ENCODE measurements at regions not wholly inside any gene's neighbourhood (a gene's known extent, or its start where the extent isn't known, plus 50 kb on each side); places are given as distances from the start of the nearest gene placed in this dataset.
"Not testable (repeated sequence)": the region's sequence is repeated elsewhere in the genome, so short reads cannot be mapped to it uniquely, and the experiment has no call there.

DNA sequence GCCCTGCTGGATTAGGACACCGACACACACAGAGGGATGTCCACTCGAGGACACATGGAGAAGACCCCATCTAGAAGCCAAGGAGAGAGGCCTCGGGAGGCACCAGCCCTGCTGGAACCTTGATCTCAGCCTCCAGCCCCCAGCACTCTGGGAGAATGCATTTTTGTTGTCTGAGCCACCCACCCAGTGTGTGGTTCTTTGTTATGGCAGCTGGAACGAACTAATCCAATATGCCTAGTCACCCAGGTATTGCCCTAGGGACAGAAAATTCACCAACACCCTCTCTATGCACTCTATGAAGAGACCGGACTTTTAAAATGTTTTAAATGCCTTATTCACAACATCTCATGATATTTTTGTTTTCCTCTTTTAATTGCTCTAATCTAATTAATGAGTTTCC is 117.4 kb downstream of the CRYAA start:
- no peak for DNase-seq

DNA sequence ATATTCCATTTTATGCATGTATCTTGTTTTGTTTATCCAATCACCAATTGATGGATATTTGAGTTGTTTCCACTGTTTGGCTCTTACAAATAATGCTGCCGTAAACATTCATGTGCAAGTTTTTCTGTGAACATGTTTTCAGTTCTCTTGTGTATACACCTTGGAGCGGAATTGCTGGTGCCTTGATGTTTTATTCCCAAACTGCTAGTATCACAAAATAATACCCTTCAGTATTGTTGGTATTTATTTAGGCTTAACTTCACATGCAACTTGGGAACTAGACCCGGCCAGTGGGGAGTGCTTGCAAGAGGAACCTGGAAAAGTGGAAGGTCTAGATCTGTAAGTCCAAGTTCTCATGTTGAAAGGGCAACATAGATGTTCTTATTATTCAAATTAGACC is 115.9 kb downstream of the CRYAA start:
- DNase-seq: no peak

DNA sequence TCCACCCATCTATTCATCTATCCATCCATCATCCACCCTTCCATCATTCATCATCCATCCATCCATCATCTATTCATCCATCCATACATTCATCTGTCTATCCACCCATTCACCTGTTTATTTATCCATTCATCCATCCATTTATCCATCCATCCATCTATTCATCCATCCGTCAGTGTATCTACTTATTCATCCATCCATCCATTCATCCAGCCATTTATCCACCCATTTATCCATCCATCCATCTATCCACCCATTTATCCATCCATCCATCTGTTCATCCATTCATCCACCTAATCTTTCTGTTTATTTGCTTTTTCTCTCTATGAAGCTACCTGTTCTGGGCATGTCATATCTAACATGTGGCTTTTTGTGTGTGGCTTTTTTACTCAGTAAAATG is 115.4 kb downstream of the CRYAA start:
- DNase-seq: no peak

DNA sequence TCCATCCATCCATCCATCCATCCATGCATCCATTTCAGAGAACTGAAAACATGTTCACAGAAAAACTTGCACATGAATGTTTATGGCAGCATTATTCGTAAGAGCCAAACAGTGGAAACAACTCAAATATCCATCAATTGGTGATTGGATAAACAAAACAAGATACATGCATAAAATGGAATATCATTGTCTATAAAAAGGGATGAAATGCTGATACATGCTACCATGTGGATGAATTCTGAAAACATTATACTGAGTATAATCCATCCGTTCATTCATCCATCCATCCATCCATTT is 115.1 kb downstream of the CRYAA start:
- not testable (repeated sequence) for DNase-seq

DNA sequence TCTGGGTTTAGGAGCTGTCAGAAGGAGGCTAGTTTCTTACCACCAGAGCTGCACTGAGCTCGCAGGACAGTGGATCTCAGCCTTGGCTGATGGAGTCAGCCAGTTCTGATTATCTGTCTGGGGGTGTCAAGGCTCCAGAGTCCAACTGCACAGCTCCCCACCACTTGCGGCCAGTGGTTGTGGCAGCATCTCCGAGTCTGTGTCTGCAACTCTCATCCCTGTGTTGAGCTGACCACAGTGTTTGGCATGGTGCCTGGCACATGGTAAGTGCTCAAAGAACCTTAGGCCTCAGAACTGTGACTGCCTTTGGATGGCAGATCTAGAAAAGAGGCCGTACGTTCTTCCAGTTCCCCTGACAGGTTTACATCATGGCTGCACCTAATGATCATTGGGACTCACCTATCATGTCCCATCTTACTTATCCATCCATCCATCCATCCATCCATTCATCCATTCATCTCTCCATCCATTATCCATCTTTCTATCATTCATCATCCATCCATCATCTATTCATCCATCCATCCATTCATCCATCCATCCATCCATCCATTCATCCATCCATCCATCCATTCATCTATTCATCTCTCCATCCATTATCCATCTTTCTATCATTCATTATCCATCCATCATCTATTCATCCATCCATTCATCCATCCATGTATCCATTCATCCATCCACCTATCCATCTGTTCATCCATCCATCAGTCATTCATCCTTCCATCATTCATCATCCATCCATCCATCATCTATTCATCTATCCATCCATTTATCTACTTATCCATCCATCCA is 114.5 kb downstream of the CRYAA start:
- DNase-seq: no peak

DNA sequence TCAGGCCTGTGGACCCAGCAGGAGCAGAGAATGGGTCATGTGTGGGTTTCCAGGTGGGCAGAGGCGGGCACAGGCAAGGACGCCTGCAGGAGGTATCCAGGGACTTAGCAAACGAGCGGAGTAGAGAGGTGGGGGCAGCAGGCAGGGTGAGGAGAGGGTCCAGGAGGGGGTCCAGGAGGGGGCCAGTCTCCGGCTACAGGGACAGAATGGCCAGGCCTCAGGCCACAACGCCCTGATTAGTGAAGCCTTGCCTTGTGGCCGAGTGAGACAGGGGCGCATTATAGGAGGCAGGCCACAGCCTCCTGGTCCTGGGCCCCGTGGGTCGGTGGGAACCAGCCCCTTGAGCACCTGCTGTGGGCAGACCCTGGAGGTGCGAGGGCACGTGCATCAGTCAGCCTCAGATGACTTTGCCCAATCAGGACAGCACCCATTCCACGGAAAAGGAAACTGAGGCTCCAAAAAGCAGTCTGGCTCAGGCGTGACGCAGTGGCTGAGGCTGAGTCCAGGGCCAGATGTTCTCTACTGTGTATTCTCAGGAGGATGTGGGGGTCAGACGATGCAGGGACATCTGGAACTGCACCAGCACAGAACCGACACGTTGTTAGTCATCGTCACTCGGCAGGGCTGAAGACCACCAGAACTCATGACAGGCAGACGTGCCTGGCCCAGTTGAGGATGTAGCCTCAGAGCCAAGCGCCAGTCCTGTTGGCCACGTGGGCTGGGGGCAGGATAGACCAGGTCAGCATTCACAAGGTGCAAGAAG is 113.7 kb downstream of the CRYAA start:
- no peak for DNase-seq

DNA sequence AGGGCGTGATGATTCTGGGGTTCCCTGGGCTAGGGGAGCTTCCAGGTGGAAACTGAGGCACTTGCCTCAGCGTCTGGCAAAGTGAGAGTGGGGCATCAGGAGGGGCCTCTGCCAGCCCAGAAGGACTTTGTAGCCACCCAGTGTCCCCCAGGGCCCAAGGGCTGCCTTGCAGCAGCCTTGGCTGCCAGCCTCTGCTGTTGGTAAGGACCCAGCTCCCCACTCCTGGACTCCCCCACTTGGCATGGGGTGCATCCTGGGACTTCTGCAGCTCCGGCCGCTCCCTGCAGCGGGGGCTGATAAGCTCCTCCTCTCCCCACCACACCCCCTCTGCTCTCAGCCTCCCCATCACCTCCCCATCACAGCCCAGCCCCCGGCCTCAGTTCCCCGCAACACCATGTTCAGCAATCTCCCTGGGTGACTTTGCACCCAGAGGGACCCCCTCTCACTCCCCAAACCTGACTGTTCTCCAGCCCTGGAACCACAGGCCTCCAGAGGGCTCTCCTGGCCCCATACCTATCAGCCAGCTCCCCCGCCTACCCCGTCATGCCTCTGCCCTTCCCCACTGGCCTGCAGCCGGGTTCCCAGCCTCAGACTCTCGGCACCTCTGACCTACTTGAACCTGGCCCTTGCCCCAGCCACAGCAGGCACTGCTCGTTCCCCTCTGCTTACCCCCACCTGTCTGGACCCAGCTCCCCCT is 113.0 kb downstream of the CRYAA start:
- DNase-seq: no peak

DNA sequence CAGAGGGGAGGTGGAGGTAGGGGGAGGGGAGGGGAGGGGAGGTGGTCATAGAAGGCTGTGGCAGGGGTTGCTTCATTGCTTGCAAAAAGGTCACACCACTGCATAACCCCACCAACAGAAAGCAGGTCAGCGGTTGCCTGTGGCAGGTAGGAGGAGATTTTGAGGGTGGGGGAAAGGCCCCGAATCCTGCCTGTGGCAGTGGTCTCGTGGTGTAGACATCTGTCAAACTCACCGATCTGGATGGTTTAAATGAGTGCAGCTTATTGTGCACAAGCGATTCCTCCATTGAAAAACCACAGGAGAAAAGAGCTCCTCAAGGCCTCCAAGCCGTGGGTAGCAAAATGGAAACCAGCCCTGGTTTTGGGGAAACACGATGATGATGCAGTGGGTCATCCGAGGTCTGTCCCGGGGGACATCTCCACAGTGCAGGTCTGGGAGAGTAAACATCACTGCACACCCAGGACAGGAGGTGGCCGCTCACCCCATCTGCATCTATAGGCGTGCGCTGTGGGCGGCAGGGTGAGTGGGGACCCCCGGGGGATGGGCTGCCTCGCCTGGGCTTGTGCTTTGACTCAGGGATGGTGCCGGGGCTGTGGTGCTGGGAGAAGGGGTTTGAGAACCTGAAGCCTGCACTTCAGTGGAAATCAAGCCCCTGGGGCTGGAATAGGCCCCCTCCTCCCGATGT is 112.3 kb downstream of the CRYAA start:
- no peak for DNase-seq

DNA sequence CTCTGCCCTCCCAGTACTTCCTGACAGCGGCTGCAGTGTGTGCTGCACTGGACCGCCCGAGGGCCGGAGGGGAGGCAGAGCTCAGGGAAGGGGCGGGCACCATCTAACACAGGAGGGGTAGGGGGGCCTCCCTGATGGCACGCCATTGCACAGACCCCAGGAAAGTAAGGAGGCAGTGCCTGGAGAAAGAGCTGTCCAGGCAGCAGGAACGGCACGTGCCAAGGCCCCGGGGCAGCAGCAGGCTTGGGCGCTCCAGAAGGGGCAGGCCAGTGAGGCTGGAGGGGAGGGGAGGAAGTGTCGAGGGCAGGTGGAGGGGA is 110.7 kb downstream of the CRYAA start:
- no peak for DNase-seq

DNA sequence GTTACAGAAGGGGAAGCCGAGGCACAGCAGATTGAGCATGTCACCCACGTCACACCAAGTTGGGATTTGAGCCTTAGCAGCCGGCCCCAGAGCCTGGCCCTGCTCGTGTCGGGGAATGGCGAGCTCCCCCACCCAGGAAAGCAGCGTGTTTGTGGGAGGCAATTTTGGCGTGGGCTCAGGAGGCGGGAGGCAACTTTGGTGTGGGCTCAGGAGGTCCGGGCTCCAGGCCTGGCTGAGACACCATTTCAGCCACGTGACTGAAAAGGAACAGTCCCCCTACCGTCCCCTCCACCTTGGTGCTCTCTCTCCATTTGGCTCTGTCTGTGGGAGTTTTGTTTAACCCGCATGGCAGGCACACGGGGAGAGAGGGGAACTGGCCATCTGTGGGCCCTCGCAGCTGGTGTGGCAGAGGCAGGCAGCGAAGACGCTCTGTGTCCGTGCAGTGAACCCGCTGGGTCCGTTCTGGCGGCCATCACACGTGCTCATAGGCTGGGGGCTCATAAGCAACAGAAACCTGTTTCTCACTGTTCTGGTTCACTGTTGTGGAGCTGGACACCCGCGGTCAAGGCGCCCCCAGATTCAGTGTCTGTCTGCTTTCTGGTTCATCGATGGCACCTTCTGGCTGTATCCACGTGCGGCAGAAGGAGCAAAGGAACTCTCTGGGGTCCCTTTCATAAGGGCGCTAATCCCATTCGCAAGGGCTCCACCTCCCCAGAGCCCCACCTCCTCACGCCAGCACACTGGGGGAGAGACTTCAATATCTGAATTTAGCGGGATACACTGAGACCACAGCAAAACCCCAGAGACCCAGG is 110.2 kb downstream of the CRYAA start:
- no peak for DNase-seq

DNA sequence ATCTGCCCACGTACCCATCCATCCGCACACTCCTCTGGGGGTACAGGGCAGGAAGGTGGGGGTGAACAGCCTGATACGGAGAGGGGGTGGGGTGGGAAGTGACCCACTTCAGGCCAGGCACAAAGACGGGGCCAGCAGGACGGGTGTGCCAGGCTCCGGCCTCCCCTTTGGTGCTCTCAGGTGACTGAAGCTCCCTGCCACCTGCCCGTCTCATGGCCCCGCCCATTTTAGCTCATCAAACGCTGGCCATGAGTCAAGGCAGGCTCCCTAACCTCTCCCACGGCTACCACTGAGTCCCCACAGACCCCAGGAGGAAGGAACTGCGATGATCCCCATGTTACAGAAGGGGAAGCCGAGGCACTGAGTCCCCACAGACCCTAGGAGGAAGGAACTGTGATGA is 109.6 kb downstream of the CRYAA start:
- DNase-seq: no peak

DNA sequence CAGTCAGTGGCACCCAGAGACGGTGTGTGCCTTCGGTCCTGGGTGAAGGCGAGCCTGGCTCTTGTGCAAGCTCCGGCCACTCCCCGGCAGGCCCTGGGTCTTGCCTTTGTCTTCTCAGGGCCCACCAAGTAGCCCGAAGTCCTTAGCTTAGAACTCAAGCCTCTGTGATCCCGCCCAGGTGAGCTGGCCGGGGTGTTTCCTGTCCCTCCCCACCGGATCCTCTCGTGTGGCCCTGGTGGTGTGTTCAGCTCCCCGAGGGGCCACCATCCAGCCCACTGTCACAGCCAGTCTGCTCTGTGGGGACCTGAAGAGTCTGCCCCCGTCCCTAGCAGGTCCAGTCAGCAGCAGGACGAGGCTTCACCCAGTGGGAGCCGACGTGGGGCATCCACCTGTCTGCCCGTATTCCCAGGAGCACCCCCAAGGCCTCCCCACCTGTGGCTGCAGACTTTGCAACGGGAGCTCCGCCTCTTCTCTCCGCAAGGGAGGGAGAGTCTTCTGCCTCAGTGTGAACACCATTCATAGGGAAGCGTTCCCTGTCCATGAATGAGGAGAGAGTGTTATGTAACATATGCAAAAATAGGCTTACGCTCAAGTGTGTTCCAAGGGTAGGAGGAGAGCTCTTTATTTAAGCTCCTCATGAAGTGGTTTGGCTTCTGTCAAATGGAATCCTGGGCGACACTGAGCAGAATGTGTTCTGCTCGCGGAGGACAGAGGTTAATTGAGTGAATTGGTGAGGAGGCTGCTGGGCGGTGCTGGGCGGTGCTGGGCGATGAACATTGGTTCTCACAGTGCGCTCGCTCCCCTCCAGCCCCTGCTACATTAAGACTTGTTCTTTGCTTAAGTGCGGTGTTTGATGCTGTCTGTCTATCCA is 108.9 kb downstream of the CRYAA start:
- DNase-seq: no peak

DNA sequence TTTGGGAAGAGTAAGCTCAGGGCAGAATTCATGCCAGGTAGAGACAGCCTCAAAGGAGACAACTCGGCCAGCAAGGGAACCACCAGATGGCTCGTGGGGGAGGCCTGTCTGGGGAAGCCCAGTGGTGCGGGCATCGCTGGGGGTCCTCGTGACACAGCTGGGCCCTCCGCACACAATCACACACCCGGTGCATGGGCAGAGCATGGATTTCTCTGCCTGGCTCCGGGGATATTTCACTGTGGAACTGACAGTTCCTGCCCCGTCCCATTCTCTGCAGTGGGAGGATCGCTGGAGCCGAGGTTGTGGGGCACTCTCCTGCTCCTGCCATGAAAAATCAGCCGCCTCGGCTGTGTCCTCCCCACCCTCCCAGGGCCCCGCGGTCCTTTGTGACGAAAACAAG is 108.0 kb downstream of the CRYAA start:
- DNase-seq: no peak

DNA sequence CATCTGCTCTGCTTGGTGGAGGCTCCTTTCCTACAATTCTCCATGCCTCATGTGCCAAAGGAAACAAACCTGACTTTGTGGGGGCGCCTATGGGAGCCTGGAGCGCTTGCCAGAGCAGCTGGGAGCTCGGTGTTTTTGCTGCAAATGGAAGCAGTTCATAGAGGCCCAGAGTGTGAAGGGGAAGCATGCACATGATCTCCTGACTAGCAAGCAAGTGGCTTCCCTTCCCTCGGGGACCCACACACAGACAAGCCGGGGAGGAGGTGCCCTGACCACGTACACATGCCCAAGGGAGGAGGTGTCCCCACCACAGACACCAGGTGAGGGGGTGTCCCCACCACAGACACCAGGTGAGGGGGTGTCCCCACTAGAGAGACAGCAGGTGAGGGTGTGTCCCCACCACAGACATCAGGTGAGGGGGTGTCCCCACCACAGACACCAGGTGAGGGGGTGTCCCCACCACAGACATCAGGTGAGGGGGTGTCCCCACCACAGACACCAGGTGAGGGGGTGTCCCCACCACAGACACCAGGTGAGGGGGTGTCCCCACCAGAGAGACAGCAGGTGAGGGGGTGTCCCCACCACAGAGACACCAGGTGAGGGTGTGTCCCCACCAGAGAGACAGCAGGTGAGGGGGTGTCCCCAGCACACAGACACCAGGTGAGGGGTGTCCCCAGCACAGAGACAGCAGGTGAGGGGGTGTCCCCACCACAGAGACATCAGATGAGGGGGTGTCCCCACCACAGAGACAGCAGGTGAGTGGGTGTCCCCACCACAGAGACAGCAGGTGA is 106.8 kb downstream of the CRYAA start:
- no peak for DNase-seq

DNA sequence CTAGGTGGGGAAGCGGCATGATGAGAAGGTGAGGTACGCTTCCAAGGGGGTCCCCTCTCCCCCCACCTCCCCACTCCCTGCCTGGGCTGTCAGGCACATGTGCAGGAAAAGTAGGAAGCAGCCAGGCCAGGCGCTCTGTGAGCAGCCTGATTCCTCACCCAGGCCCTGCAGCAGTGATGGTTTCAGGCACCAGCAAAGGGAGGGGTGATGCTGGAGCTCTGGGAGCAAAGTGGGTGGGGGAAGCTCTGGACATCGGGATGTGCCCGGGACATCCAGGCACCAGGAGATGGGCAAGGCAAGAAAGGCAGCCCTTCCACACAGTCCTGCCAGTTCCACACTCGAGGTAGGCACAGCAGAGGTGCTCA is 106.1 kb downstream of the CRYAA start:
- no peak for DNase-seq

DNA sequence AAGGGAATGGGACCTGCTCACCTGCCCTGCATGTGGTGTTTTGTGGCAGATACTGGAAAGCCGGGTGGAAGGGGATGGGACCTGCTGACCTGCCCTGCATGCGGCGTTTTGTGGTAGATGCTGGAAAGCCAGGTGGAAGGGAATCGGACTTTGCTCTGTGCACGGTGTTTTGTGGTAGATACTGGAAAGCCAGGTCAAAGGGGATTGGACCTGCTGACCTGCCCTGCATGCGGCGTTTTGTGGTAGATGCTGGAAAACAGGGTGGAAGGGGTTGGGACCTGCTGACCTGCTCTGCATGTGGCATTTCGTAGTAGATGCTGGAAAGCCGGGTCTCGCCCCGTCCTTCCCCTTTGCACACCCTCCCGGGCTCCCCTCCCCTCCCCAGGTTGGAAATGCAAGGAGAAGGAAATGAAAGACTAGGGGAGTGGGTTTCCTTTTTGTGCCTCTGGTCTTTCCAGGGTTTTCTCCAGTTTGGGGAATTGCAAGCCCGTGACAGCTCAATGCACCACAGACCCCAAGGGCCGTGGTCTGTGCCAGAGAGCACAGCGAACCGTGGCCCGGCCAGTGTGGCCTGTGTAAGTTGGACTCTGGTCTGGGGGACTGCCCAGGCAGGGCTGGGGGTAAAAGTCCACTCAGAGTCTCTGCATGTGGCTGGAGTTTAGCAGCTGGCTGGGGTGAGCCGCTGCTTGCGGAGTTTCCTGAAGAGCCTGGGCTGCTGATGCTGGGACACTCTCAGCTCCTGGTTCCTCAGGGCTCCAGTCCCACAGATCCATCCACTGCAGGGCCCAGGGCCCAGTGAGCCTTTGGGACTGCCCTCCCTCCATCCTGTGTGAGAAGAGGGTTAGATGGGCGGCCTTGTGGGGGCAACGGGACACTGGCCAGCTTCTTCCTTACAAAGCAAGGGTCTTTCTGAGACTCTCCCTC is 105.5 kb downstream of the CRYAA start:
- no peak for DNase-seq

DNA sequence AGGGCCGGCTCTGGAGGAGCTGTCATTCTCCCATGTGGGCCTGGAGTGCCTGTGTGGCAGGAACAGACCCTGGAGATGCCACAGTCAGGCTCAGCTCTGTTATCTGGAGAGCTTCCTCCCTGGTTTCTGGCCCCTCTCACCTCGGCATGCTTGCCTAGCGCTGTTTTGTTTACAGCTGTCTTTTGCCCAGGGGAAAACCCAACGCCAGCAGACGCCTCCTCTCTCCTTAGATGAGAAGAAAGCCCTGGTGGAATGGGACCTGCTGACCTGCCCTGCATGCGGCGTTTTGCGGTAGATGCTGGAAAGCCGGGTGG is 104.9 kb downstream of the CRYAA start:
- DNase-seq: no peak

DNA sequence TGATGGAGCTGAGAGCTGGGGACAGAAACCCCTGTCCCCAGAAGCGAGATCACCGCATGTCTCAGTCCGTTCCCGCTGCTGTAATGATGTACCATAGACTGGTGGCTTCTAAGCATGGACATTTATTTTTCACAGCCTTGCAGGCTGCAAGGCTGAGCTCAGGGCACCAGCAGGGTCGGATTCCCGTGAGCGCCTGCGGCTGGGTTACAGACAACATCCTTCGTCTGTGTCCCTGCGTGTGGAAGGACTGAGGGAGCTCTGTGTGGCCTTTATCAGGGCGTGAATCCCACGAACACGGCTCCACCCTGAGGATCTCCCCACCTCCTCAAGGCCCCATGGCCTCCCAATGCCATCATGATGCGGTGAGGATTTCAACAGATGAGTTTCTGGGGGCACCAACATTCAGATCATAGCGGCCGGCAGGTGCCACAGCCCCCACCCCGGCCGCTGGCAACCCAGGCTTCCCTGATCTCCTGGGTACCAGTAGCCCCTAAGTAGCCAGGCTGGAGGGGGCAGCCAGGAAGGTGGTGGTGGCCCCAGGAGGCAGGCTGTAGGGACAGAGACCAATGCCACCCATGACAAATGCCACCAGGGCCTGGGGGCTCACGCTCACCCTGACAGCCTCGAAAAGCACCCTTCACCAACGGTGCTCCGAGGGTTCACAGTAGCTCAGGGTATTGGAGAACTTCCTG is 104.4 kb downstream of the CRYAA start:
- no peak for DNase-seq

DNA sequence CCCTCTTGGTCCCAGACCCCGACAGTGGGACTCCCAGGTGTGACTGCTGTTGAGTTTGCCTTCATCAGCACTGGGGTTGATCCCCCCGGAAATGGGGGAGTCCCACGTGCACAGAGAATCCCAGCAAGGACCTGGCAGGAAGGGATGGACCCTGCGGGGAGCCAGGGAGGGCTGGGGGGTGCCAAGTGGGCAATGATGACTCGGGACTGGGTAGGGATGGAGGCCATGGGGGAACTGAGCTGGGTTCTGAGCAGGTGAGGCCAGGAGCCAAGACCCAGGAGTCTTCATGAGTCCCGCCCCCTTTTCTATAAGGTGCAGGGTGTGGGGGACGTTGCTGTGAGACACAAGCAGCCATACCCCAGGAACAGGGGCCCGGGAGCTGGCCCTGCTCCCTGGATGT is 103.8 kb downstream of the CRYAA start:
- DNase-seq: no peak
